Glutamatergic neuron (in vitro differentiated cells): ENCODE measurements at regions not wholly inside any gene's neighbourhood (a gene's known extent, or its start where the extent isn't known, plus 50 kb on each side); places are given as distances from the start of the nearest gene placed in this dataset.

Experiments
- DNase-seq: peaks from one replicate; pipeline ENCODE4 v3.0.0; 2022
- H3K27ac Mint-ChIP-seq: one replicate; pipeline ENCODE4 v1.8.0; 2020; ENCODE audit warnings: mild to moderate bottlenecking, mixed read lengths, inconsistent platforms; ENCODE audit not compliant: unreplicated experiment
- H3K27me3 Mint-ChIP-seq: one replicate; pipeline ENCODE4 v1.8.0; 2020; ENCODE audit warnings: mild to moderate bottlenecking, moderate library complexity, mixed read lengths, inconsistent platforms; ENCODE audit not compliant: unreplicated experiment
- H3K36me3 Mint-ChIP-seq: one replicate; pipeline ENCODE4 v1.8.0; 2020; ENCODE audit warnings: mild to moderate bottlenecking, mixed read lengths, inconsistent platforms; ENCODE audit not compliant: unreplicated experiment
- H3K4me1 Mint-ChIP-seq: one replicate; pipeline ENCODE4 v1.8.0; 2020; ENCODE audit warnings: mild to moderate bottlenecking, low read depth, mixed read lengths, inconsistent platforms; ENCODE audit not compliant: unreplicated experiment
- H3K4me3 Mint-ChIP-seq: one replicate; pipeline ENCODE4 v1.8.0; 2020; ENCODE audit warnings: mild to moderate bottlenecking, mixed read lengths, inconsistent platforms; ENCODE audit not compliant: unreplicated experiment
- H3K9me3 Mint-ChIP-seq: one replicate; pipeline ENCODE4 v1.8.0; 2020; ENCODE audit warnings: mild to moderate bottlenecking, moderate library complexity, mixed read lengths, inconsistent platforms; ENCODE audit not compliant: unreplicated experiment
- CTCF ChIP-seq: fragments of 200-600 bp; sonication (generic); IDR thresholded peaks from one replicate; pipeline ENCODE4 v1.5.0; 2021; ENCODE audit not compliant: partially characterized antibody, unreplicated experiment

- H3K9me3 Mint-ChIP-seq, result no peaks in the 10 kb centered on the region
- H3K4me3 Mint-ChIP-seq, result no peak overlapping the region
- no peak for DNase-seq
- H3K4me1 Mint-ChIP-seq, result no peaks in the 10 kb centered on the region
- H3K36me3 Mint-ChIP-seq, result no peaks in the 10 kb centered on the region
- peaks cover 3% of the 10 kb centered on the region for H3K27me3 Mint-ChIP-seq
- no peak for TF ChIP-seq CTCF
- H3K27ac Mint-ChIP-seq, result no peak overlapping the region
These were observed 170.5 kb downstream of the NTMT2 start for GRCh38 chr1:170316270-170316669.

GRCh38 chr1:170318141-170318540 lies 172.4 kb downstream of the NTMT2 start:
- Mint-ChIP-seq H3K4me3 (no peak overlapping the region), H3K27me3 (peaks cover 3% of the 10 kb centered on the region), H3K27ac (no peak overlapping the region), H3K9me3 (no peaks in the 10 kb centered on the region), H3K4me1 (no peaks in the 10 kb centered on the region), H3K36me3 (no peaks in the 10 kb centered on the region)
- TF ChIP-seq CTCF, result no peak
- DNase-seq, result no peak

DNA sequence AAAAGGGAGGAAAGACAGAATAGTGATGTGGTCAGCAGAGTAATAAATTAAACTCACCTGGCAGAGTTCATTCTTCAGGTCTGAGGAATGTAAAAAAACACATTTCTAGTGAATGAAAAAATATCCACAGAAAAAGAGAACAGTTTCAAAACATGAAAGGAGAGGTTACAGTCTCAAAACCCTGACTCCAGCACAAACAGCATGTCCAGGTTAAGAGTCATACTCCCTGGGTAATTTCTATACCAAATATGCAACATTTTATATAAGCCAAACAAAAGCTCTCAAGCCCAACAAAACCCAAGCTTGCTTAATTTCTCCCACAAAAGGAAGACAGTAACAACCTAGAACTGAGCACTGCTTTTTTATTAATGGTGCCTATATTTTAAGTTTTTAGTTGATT lies 173.0 kb downstream of the NTMT2 start:
- TF ChIP-seq CTCF, result no peak
- peaks cover 1% of the 10 kb centered on the region for H3K27me3 Mint-ChIP-seq
- no peaks in the 10 kb centered on the region for H3K4me1 Mint-ChIP-seq
- H3K36me3 Mint-ChIP-seq, result no peaks in the 10 kb centered on the region
- H3K9me3 Mint-ChIP-seq, result no peaks in the 10 kb centered on the region
- DNase-seq, result no peak
- no peak overlapping the region for H3K27ac Mint-ChIP-seq
- H3K4me3 Mint-ChIP-seq, result no peak overlapping the region

GRCh38 chr1:170321113-170321512 lies 175.4 kb downstream of the NTMT2 start:
- DNase-seq, result no peak
- Mint-ChIP-seq H3K9me3 (no peaks in the 10 kb centered on the region), H3K36me3 (no peaks in the 10 kb centered on the region), H3K27me3 (peaks cover 1% of the 10 kb centered on the region), H3K27ac (no peak overlapping the region), H3K4me1 (no peaks in the 10 kb centered on the region), H3K4me3 (no peak overlapping the region)
- TF ChIP-seq CTCF, result no peak

GRCh38 chr1:170326186-170326585 lies 180.4 kb downstream of the NTMT2 start:
- Mint-ChIP-seq H3K4me3 (no peak overlapping the region), H3K27me3 (peaks cover 3% of the 10 kb centered on the region), H3K4me1 (no peaks in the 10 kb centered on the region), H3K27ac (no peak overlapping the region), H3K9me3 (no peaks in the 10 kb centered on the region), H3K36me3 (no peaks in the 10 kb centered on the region)
- no peak for DNase-seq
- TF ChIP-seq CTCF, result no peak
